GM23248 (cell line): ENCODE measurements at regions not wholly inside any gene's neighbourhood (a gene's known extent, or its start where the extent isn't known, plus 50 kb on each side); places are given as distances from the start of the nearest gene placed in this dataset.

ENCODE experiments used
- EZH2 ChIP-seq: fragments of 200-600 bp; sonication (generic); IDR thresholded peaks from 2 replicates; pipeline ENCODE4 v1.6.1; 2018; ENCODE audit warnings: antibody characterized with exemption, mild to moderate bottlenecking; ENCODE audit not compliant: insufficient read depth, poor library complexity, severe bottlenecking
- EZH2phosphoT487 ChIP-seq: fragments of 200-600 bp; sonication (generic); IDR thresholded peaks from 2 replicates; pipeline ENCODE4 v1.6.1; 2018; ENCODE audit warnings: antibody characterized with exemption, moderate library complexity, mild to moderate bottlenecking, low read depth; ENCODE audit not compliant: insufficient read depth

GRCh38 chr22:44371741-44372525 lies 59.2 kb upstream of the SHISAL1 start:
- TF ChIP-seq EZH2 (no peak), EZH2phosphoT487 (no peak)
